Activated T-cell treated with anti-CD3 and anti-CD28 coated beads, Interleukin-2, amount 50 U/mL, for 4 hours (primary cell): ENCODE measurements at regions not wholly inside any gene's neighbourhood (a gene's known extent, or its start where the extent isn't known, plus 50 kb on each side); places are given as distances from the start of the nearest gene placed in this dataset.

Experiments
- ATAC-seq, 2 donors: fragments of 200-7000 bp; cut with Tn5 transposase; one replicate each; pipeline ENCODE4 v1.10.0; 2021
- DNase-seq: peaks from one replicate; pipeline ENCODE4 v3.0.0-alpha.2; 2020
- H3K27me3 Mint-ChIP-seq: one replicate; pipeline ENCODE4 v1.8.0; 2021; ENCODE audit warnings: low read depth, mixed read lengths
- H3K36me3 Mint-ChIP-seq: one replicate; pipeline ENCODE4 v1.8.0; 2022; ENCODE audit warnings: mixed read lengths; ENCODE audit not compliant: insufficient read depth
- H3K4me1 Mint-ChIP-seq: one replicate; pipeline ENCODE4 v1.8.0; 2021; ENCODE audit warnings: low read depth, mixed read lengths
- H3K4me3 Mint-ChIP-seq: one replicate; pipeline ENCODE4 v1.8.0; 2021; ENCODE audit warnings: mild to moderate bottlenecking, moderate library complexity, mixed read lengths
- H3K9me3 Mint-ChIP-seq: one replicate; pipeline ENCODE4 v1.8.0; 2021; ENCODE audit warnings: mixed read lengths

DNA sequence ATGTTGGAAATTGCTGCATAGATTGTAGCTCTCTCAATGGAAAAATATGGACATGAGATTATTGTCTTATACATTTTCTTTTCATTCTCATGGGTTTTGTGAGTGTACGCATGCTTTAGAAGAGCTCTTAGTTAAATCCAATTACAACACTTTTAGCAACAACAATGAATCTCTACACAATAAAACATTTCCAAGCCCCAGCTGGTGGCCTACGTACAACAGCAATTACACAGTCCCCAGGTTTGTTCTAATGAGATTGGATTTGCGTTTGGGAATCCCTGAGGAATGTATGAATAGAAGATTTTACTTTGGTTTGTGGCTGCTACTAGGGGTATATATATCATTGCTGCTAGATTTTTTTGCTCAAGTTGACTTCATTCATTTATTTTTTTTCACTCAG lies 98.6 kb downstream of the FHDC1 start:
- DNase-seq (no peak), ATAC-seq (no peak)
- peaks cover 9% of the 10 kb centered on the region for H3K9me3 Mint-ChIP-seq
- no peaks in the 10 kb centered on the region for H3K36me3 Mint-ChIP-seq
- no peaks in the 10 kb centered on the region for H3K4me1 Mint-ChIP-seq
- peaks cover 6% of the 10 kb centered on the region for H3K27me3 Mint-ChIP-seq
- no peak overlapping the region for H3K4me3 Mint-ChIP-seq

DNA sequence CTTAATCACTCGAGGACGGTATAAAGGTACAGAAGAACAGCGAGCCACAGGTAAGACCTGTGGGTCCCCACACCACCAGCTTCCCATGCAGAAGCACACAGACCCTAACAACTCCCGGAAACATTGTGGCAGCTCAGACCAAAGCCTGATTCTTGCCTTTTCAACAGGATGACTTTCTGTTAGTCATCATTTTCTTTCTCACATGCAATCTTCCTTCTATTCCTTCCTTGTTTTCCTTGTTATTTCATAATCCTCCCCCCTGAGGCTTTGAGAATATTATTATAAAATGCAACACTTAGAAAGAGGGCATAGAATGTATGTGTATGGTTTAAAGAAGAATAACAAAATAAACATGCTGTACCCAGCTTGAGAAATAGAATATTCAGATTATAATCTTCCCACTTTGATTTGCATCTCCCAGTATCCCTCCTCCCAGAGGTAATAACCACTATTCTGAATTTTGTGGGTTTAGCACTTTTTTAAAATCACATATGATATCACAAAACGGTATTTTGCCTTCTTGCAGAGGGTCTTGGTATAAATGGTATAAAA lies 100.9 kb downstream of the FHDC1 start:
- no peaks in the 10 kb centered on the region for H3K4me1 Mint-ChIP-seq
- peaks cover 6% of the 10 kb centered on the region for H3K27me3 Mint-ChIP-seq
- no peaks in the 10 kb centered on the region for H3K9me3 Mint-ChIP-seq

DNA sequence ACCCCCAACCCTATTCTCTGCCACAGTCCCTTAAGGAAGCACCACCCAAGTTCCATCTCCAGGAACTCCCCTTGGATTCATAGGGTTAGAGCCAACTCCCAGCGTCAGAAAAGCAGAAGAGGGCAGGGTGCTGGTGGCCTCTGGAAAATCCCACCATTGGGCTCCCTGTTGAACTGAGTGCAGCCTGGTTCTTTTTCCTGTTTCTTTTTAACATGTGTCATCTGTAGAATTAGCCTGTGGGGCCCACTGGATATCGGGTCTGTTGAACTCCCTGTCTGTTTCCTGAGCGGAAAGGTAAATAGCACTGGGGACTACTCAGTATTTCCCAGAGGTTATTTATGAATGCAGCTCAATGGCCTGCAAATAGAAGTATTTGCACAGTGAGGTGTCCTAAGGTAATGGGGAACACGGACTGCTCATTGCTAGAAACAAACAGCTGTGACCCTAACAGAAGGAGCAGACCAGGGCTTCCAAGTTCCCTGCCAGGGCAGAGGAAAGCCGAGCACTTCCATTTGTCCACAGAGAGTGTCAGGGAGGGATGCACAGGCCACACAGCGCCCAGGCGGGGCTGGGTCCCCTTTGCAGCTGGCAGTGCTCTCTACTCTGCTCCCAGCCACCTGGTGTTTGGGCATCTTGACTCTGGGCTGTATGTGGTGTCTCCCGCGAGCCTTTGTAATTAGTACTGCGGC lies 102.6 kb downstream of the FHDC1 start:
- ATAC-seq, result no peak
- H3K9me3 Mint-ChIP-seq, result no peaks in the 10 kb centered on the region
- no peak for DNase-seq
- no peaks in the 10 kb centered on the region for H3K4me1 Mint-ChIP-seq
- no peak overlapping the region for H3K4me3 Mint-ChIP-seq
- peaks cover 6% of the 10 kb centered on the region for H3K27me3 Mint-ChIP-seq
- no peaks in the 10 kb centered on the region for H3K36me3 Mint-ChIP-seq

More for the DNA sequence above, 100.9 kb downstream of the FHDC1 start:
- no peak for ATAC-seq
- no peak overlapping the region for H3K4me3 Mint-ChIP-seq
- DNase-seq, result no peak
- H3K36me3 Mint-ChIP-seq, result no peaks in the 10 kb centered on the region

DNA sequence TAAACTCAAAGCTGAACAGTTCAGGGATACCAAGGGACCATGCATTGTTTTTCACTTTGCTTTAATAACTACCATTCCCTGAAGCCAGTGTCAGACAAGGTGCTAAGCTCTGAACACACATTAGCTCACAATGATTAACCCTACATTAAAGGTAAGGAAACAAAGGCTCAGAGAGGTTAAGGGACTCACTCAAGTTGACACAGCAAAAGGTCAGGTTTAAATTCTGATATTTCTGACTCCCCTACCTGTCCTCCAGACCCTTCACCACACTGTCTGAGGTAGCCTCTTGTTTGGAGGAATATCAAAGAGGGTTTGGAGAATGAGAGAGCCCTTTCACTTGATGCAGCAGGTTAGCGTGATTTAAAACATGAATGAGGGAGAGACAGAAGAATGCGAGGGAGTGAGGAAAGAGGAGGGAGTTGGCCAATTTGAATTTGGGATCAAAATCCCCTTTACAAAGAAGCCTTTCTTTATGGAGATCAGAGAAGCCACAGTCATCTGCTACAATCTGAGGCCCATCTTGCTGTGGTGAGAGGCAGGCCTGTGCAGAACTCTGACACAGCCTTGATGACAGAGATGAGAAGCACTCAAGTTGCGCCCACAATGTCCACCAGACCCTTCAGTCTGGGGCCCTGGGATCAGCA lies 103.5 kb downstream of the FHDC1 start:
- no peaks in the 10 kb centered on the region for H3K9me3 Mint-ChIP-seq
- no peak for ATAC-seq
- DNase-seq, result no peak
- H3K4me1 Mint-ChIP-seq, result no peaks in the 10 kb centered on the region
- H3K27me3 Mint-ChIP-seq, result peaks cover 6% of the 10 kb centered on the region
- no peak overlapping the region for H3K4me3 Mint-ChIP-seq
- no peaks in the 10 kb centered on the region for H3K36me3 Mint-ChIP-seq

DNA sequence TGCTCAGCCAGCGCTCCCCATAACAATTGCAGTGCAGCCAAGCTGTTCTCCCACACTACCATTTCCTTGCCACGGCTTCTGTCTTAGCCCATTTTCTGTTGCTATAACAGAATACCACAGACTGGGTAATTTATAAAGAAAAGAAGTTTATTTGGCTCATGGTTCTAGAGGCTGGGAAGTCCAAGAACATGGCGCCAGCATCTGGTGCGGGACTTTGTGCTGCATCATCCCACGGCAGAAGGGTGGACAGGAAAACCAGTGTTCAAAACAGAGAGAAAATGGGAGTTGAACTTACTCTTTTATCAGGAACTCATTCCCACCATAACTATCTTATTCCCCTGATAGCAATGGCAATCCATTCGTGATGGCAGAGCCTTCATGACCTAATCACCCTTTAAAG lies 104.6 kb downstream of the FHDC1 start:
- DNase-seq (no peak), ATAC-seq (no peak)
- Mint-ChIP-seq H3K27me3 (peaks cover 6% of the 10 kb centered on the region), H3K36me3 (no peaks in the 10 kb centered on the region), H3K9me3 (no peaks in the 10 kb centered on the region), H3K4me3 (no peak overlapping the region), H3K4me1 (peaks cover 5% of the 10 kb centered on the region)

DNA sequence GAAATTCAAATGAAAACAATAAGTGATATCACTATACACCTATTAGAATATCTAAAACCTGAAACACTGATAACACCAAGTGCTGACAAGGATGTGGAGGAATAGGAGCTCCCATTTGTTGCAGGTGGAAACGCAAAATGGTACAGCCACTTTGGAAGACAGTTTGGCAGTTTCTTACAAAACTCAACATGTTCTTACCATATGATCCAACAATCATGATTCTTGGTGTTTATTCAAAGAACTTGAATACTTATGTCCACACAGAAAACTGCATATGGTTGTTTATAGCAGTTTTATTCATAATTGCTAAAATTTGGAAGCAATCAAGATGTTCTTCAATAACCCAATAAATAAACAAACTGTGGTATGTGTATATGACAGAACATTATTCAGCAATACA lies 107.9 kb downstream of the FHDC1 start:
- Mint-ChIP-seq H3K4me1 (peaks cover 5% of the 10 kb centered on the region), H3K36me3 (no peaks in the 10 kb centered on the region), H3K9me3 (no peaks in the 10 kb centered on the region), H3K27me3 (no peaks in the 10 kb centered on the region), H3K4me3 (no peak overlapping the region)
- ATAC-seq (no peak), DNase-seq (no peak)

DNA sequence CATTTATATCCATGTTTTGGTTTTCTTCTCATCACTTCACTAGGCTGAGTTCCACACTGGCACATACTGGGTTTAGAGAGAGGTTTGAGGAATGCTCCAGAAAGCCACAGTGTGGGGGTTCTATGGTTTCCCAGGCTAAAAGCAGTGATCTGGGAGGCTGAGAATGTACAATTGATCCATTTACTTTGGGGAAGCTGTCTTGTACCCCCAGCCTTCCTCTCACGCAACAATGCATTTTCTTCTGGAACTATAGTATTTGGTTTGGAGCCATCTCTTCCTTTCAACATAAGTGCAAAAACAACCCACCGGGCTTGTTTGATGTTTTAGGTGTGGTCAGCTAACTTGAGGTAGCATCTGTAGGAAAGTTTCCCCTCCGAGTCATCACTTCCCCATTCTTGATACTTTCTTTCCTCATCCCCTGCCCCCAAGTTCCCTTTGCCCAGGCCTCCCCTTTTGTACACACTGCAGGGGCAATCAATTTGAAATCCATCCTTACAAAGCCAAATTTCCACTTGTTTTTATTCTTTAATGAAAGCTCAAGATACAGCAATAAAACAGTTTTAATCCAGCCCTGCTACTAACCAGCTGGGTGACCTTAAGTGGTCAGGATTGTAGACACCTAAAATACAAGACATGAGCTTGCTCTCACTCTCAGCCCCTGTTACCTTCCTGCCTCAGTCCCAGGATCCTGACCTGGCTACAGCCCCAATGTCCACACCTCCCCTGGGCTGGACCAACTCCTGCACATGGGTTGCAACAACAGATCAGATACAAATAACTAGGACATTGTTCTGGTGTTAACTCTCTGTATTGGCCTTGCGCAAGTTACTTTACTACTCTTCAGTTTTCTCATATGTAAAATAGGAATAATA lies 109.2 kb downstream of the FHDC1 start:
- ATAC-seq, result no peak
- Mint-ChIP-seq H3K4me3 (no peak overlapping the region), H3K36me3 (no peaks in the 10 kb centered on the region), H3K27me3 (no peaks in the 10 kb centered on the region), H3K4me1 (peaks cover 5% of the 10 kb centered on the region), H3K9me3 (no peaks in the 10 kb centered on the region)
- DNase-seq, result no peak

DNA sequence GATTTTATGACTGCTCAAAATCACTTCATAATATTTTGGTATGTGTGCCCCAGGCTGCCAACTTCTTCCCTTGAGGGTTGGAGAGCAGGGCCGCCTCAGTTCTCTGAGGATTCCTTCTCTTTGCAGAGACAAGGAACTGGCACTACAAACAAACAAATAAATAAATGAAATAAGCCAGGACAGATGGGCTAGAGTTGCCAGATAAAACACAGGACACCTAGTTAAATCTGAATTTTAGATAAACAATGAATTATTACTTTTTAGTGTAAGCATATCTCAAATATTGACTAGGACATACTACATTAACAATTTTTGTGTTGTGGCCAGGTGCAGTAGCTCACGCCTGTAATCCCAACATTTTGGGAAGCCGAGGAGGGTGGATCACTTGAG lies 122.5 kb downstream of the FHDC1 start:
- no peaks in the 10 kb centered on the region for H3K9me3 Mint-ChIP-seq
- peaks cover 26% of the 10 kb centered on the region for H3K27me3 Mint-ChIP-seq
- no peak for ATAC-seq
- H3K4me3 Mint-ChIP-seq, result no peak overlapping the region
- no peaks in the 10 kb centered on the region for H3K36me3 Mint-ChIP-seq
- DNase-seq, result no peak
- no peaks in the 10 kb centered on the region for H3K4me1 Mint-ChIP-seq

DNA sequence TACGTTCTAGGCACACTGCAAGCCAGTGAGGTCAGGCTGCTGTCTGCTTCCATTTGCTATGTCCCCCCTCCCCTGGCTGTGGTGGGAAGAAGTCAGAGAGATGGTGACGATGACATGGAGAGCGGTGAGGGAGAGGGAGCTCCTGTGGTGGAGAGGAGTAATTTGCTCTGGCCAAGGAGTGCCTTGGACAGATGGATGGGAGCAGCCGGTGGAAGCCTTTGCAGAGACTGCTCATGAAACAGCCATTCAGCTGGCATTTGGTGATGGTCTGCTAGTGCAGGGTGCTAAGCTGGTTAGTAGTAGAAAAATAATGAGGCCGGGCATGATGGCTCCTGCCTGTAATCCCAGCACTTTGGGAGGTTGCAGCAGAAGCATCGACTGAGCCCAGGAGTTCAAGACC lies 124.1 kb downstream of the FHDC1 start:
- ATAC-seq (no peak), DNase-seq (no peak)
- Mint-ChIP-seq H3K9me3 (no peaks in the 10 kb centered on the region), H3K36me3 (no peaks in the 10 kb centered on the region), H3K4me1 (no peaks in the 10 kb centered on the region), H3K27me3 (peaks cover 21% of the 10 kb centered on the region), H3K4me3 (no peak overlapping the region)

DNA sequence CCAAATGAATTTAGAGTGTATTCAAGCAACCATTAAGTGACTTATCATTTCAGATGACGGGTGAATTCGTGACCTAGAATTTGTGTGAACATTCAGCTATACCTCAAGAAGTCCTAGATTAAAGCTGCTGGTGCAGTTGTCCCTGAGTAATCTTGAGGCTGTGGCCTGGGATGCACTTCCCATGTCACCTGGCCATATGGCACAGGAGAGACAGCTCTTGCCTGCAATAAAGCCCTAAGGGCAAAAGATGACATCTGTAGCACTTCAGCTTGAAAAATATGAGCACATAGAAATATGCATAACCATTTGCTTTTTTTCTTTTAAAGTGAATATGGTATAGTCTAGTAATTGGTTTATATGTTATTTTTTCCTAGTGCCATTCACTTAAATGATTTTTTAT lies 125.8 kb downstream of the FHDC1 start:
- Mint-ChIP-seq H3K4me1 (no peaks in the 10 kb centered on the region), H3K4me3 (no peak overlapping the region), H3K27me3 (peaks cover 12% of the 10 kb centered on the region), H3K9me3 (no peaks in the 10 kb centered on the region), H3K36me3 (no peaks in the 10 kb centered on the region)
- ATAC-seq (no peak), DNase-seq (no peak)

DNA sequence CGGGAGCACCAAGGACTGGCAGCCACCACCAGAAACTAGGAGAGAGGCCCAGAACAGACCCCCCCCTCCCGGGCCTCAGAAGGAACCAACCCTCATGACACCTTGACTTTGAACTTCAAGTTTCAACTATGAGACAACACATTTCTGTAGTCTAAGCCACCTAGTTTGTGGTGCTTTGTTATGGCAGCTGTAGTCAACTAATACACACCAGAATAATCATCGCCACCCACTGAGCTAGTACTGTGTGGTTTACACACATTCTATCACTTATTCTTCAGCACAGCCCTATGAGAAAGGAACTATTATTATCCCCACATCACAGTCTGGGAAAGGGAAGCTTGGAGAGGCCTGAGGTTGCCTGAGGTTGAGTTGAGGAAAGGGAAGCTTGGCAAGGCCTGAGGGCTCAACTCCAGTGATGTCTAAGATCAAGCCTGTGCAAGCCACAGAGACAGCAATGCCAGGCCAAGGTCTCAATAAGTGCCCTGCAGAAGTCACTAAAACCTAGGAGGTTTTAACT lies 126.6 kb downstream of the FHDC1 start:
- H3K27me3 Mint-ChIP-seq, result peaks cover 6% of the 10 kb centered on the region
- no peak for DNase-seq
- no peaks in the 10 kb centered on the region for H3K36me3 Mint-ChIP-seq
- no peak overlapping the region for H3K4me3 Mint-ChIP-seq
- H3K4me1 Mint-ChIP-seq, result no peaks in the 10 kb centered on the region
- no peak for ATAC-seq
- H3K9me3 Mint-ChIP-seq, result no peaks in the 10 kb centered on the region

DNA sequence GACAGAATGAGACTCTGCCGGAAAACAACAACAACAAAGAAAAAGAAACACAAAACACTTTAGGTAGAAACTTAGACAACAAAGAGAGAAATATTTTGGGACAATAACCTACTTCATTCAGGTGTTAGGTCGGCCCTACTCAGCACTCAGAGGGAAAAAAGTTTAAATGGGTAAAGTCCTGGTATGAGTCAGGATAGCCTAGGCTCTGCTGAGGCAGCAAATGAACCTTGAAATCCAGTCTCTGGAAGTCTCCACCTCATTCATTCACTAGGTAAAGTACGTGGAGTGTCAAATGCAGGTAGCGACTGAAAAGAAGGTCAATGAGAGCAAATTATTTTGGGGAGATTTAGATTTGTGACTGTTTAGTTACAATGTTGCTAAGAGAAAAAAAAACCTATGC lies 127.4 kb downstream of the FHDC1 start:
- ATAC-seq (no peak), DNase-seq (no peak)
- Mint-ChIP-seq H3K4me3 (no peak overlapping the region), H3K27me3 (no peaks in the 10 kb centered on the region), H3K9me3 (no peaks in the 10 kb centered on the region), H3K36me3 (no peaks in the 10 kb centered on the region), H3K4me1 (no peaks in the 10 kb centered on the region)

DNA sequence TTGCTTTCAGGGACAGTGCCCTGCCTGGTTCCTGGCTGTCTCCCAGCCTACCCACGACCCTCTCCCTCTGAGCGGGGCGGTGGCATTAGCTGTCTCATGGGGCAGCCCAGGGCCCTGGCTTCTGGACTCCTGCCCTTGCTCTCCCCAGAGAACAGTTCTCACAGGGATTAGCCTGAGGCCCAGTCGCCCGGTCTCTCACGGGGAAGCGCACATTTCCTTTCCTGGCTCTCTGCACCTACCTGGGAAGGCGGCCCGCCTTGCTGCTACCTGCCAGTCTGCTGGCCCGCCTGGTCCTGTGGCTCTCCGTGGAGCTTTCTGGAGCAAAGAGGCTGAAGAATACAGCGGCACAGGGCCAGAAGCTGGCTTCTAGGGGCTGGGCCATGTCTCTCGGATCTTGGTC lies 128.4 kb downstream of the FHDC1 start:
- Mint-ChIP-seq H3K9me3 (no peaks in the 10 kb centered on the region), H3K27me3 (no peaks in the 10 kb centered on the region), H3K36me3 (no peaks in the 10 kb centered on the region), H3K4me1 (no peaks in the 10 kb centered on the region), H3K4me3 (no peak overlapping the region)
- DNase-seq, result no peak
- no peak for ATAC-seq

DNA sequence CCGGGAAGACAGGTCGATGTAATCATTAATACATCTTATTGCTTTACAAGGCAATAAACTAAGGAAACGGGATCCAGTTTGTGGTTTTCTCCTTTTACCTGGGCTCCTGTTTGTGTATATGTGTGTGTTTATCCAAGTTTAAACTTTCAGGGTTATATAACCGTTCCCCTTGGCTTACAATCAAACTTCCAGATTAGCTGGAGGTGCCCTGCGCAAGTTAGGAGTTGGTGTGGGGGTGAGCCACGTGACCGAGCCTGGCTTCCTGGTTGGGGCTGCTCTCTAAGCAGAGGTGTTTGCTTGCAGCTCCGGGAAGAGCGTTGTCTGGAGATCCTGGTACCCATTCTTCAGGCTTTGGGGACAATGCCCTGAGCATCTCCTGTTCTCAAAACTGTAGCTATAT lies 129.2 kb downstream of the FHDC1 start:
- Mint-ChIP-seq H3K27me3 (no peaks in the 10 kb centered on the region), H3K9me3 (no peaks in the 10 kb centered on the region), H3K4me1 (no peaks in the 10 kb centered on the region), H3K4me3 (no peak overlapping the region), H3K36me3 (no peaks in the 10 kb centered on the region)
- ATAC-seq, result no peak
- no peak for DNase-seq
